MM.1S (cell line): ENCODE measurements at regions not wholly inside any gene's neighbourhood (a gene's known extent, or its start where the extent isn't known, plus 50 kb on each side); places are given as distances from the start of the nearest gene placed in this dataset.

Experiments used
- DNase-seq: peaks from one replicate; pipeline ENCODE4 v3.0.0-alpha.2; 2015
- H2AFZ ChIP-seq: fragments of 300-600 bp; sonication (generic); 2 replicates; pipeline ENCODE4 v1.6.0; 2016; ENCODE audit warnings: antibody characterized with exemption, low read length
- H3F3A ChIP-seq: fragments of 300-600 bp; sonication (generic); 2 replicates; pipeline ENCODE4 v1.6.1; 2016; ENCODE audit warnings: mild to moderate bottlenecking, antibody characterized with exemption, low read length, moderate library complexity, mixed read lengths; ENCODE audit not compliant: insufficient read depth
- H3K27ac ChIP-seq: fragments of 300-600 bp; sonication (generic); 2 replicates; pipeline ENCODE4 v1.5.1; 2016; ENCODE audit warnings: mild to moderate bottlenecking, low read length
- H3K27me3 ChIP-seq: fragments of 300-600 bp; sonication (generic); replicated peaks from 2 replicates; pipeline ENCODE4 v1.6.0; 2016; ENCODE audit warnings: low read length; ENCODE audit not compliant: insufficient read depth
- H3K36me3 ChIP-seq: fragments of 300-600 bp; sonication (generic); replicated peaks from 2 replicates; pipeline ENCODE4 v1.6.1; 2016; ENCODE audit warnings: mild to moderate bottlenecking, low read length, mixed read lengths; ENCODE audit not compliant: insufficient read depth
- H3K4me1 ChIP-seq: fragments of 300-600 bp; sonication (generic); 2 replicates; pipeline ENCODE4 v1.6.1; 2016; ENCODE audit warnings: low read length, mixed read lengths
- H3K4me2 ChIP-seq: fragments of 300-600 bp; sonication (generic); 2 replicates; pipeline ENCODE4 v1.6.0; 2016; ENCODE audit warnings: low read depth, low read length
- H3K4me3 ChIP-seq: fragments of 300-600 bp; sonication (generic); 2 replicates; pipeline ENCODE4 v1.5.1; 2016; ENCODE audit warnings: low read length, mixed read lengths
- H3K79me2 ChIP-seq: fragments of 300-600 bp; sonication (generic); 2 replicates; pipeline ENCODE4 v1.6.1; 2016; ENCODE audit warnings: mixed run types, low read length, mixed read lengths
- H3K9ac ChIP-seq: fragments of 300-600 bp; sonication (generic); 2 replicates; pipeline ENCODE4 v1.6.1; 2016; ENCODE audit warnings: low read length, mixed read lengths
- H3K9me2 ChIP-seq: fragments of 300-600 bp; sonication (generic); replicated peaks from 2 replicates; pipeline ENCODE4 v1.6.1; 2016; ENCODE audit warnings: mild to moderate bottlenecking, low read length, mixed read lengths; ENCODE audit not compliant: insufficient read depth
- H3K9me3 ChIP-seq: fragments of 300-600 bp; sonication (generic); replicated peaks from 2 replicates; pipeline ENCODE4 v1.6.1; 2016; ENCODE audit warnings: mild to moderate bottlenecking, low read length, mixed read lengths; ENCODE audit not compliant: insufficient read depth
- H4K20me1 ChIP-seq: fragments of 300-600 bp; sonication (generic); 2 replicates; pipeline ENCODE4 v1.6.1; 2016; ENCODE audit warnings: mild to moderate bottlenecking, low read length, moderate library complexity, mixed read lengths; ENCODE audit not compliant: insufficient read depth
- CTCF ChIP-seq: fragments of 300-600 bp; sonication (generic); IDR thresholded peaks from 2 replicates; pipeline ENCODE4 v1.5.1; 2016; ENCODE audit warnings: antibody characterized with exemption, low read length, mixed read lengths
- EZH2 ChIP-seq: fragments of 300-600 bp; sonication (generic); optimal IDR thresholded peaks from 2 replicates; pipeline ENCODE3; 2017; ENCODE audit warnings: low read depth, mild to moderate bottlenecking, antibody characterized with exemption, low read length, mixed read lengths
- EZH2phosphoT487 ChIP-seq: fragments of 300-600 bp; sonication (generic); IDR thresholded peaks from 2 replicates; pipeline ENCODE4 v1.6.1; 2018; ENCODE audit warnings: antibody characterized with exemption, low read length

GRCh38 chr3:26521261-26521660 is 101.3 kb upstream of the LRRC3B start:
- H3K4me3 ChIP-seq = no peak overlapping the region
- no peaks in the 10 kb centered on the region for H3K79me2 ChIP-seq
- no peaks in the 10 kb centered on the region for H3K9me2 ChIP-seq
- no peaks in the 10 kb centered on the region for H3F3A ChIP-seq
- no peak for DNase-seq
- TF ChIP-seq EZH2phosphoT487 (no peak), EZH2 (no peak), CTCF (no peak)
- H4K20me1 ChIP-seq = no peaks in the 10 kb centered on the region
- no peak overlapping the region for H2AFZ ChIP-seq
- no peaks in the 10 kb centered on the region for H3K9me3 ChIP-seq
- no peak overlapping the region for H3K27ac ChIP-seq
- no peaks in the 10 kb centered on the region for H3K27me3 ChIP-seq
- H3K9ac ChIP-seq = no peak overlapping the region
- H3K36me3 ChIP-seq = no peaks in the 10 kb centered on the region
- H3K4me1 ChIP-seq = no peaks in the 10 kb centered on the region
- no peak overlapping the region for H3K4me2 ChIP-seq

- TF ChIP-seq CTCF (no peak), EZH2 (no peak), EZH2phosphoT487 (no peak)
- no peak overlapping the region for H3K4me3 ChIP-seq
- no peaks in the 10 kb centered on the region for H3K27me3 ChIP-seq
- H3K79me2 ChIP-seq = no peaks in the 10 kb centered on the region
- no peak overlapping the region for H3K9ac ChIP-seq
- H3K9me3 ChIP-seq = no peaks in the 10 kb centered on the region
- no peak for DNase-seq
- H3K4me1 ChIP-seq = no peaks in the 10 kb centered on the region
- H3K27ac ChIP-seq = no peak overlapping the region
- no peaks in the 10 kb centered on the region for H3K36me3 ChIP-seq
- H4K20me1 ChIP-seq = no peaks in the 10 kb centered on the region
- H3K4me2 ChIP-seq = no peak overlapping the region
- no peaks in the 10 kb centered on the region for H3K9me2 ChIP-seq
- H3F3A ChIP-seq = no peaks in the 10 kb centered on the region
- H2AFZ ChIP-seq = no peak overlapping the region
Observed at GRCh38 chr3:26522919-26523318, 99.7 kb upstream of the LRRC3B start.

- H2AFZ ChIP-seq = no peak overlapping the region
- H4K20me1 ChIP-seq = no peaks in the 10 kb centered on the region
- no peak overlapping the region for H3K9ac ChIP-seq
- no peaks in the 10 kb centered on the region for H3K9me2 ChIP-seq
- TF ChIP-seq EZH2phosphoT487 (no peak), CTCF (no peak), EZH2 (no peak)
- H3K27ac ChIP-seq = no peak overlapping the region
- H3K79me2 ChIP-seq = no peaks in the 10 kb centered on the region
- no peak overlapping the region for H3K4me2 ChIP-seq
- H3K36me3 ChIP-seq = no peaks in the 10 kb centered on the region
- no peaks in the 10 kb centered on the region for H3K9me3 ChIP-seq
- H3K4me1 ChIP-seq = no peaks in the 10 kb centered on the region
- no peaks in the 10 kb centered on the region for H3K27me3 ChIP-seq
- no peak for DNase-seq
- no peaks in the 10 kb centered on the region for H3F3A ChIP-seq
- no peak overlapping the region for H3K4me3 ChIP-seq
Observed at GRCh38 chr3:26525013-26525412, 97.6 kb upstream of the LRRC3B start.
